GM23338 (cell line): ENCODE measurements at regions not wholly inside any gene's neighbourhood (a gene's known extent, or its start where the extent isn't known, plus 50 kb on each side); places are given as distances from the start of the nearest gene placed in this dataset.

Experiments
- ATAC-seq: fragments of 200-7000 bp; cut with Tn5 transposase; 3 replicates; pipeline ENCODE4 v1.9.1; 2020
- DNase-seq: peaks from one replicate; pipeline ENCODE4 v3.0.0-alpha.2; 2015; ENCODE audit warnings: low spot score
- H2AFZ ChIP-seq: fragments of 200-600 bp; sonication (generic); 2 replicates; pipeline ENCODE4 v1.8.0; 2016; ENCODE audit warnings: antibody characterized with exemption, mild to moderate bottlenecking, moderate library complexity
- H3F3A ChIP-seq: fragments of 200-600 bp; sonication (generic); replicated peaks from 2 replicates; pipeline ENCODE4 v1.8.0; 2017; ENCODE audit warnings: antibody characterized with exemption, mixed run types, low read depth
- H3K27ac ChIP-seq: fragments of 200-600 bp; sonication (generic); 2 replicates; pipeline ENCODE4 v1.6.1; 2016; ENCODE audit warnings: low read depth
- H3K27me3 ChIP-seq: fragments of 200-600 bp; sonication (generic); 2 replicates; pipeline ENCODE4 v1.8.0; 2016; ENCODE audit warnings: mild to moderate bottlenecking, mixed run types, moderate library complexity; ENCODE audit not compliant: insufficient read depth
- H3K36me3 ChIP-seq: fragments of 200-600 bp; sonication (generic); 2 replicates; pipeline ENCODE4 v1.8.0; 2016; ENCODE audit warnings: mild to moderate bottlenecking; ENCODE audit not compliant: insufficient read depth
- H3K4me1 ChIP-seq: fragments of 200-600 bp; sonication (generic); 2 replicates; pipeline ENCODE4 v1.8.0; 2016; ENCODE audit warnings: mild to moderate bottlenecking, moderate library complexity; ENCODE audit not compliant: insufficient read depth
- H3K4me2 ChIP-seq: fragments of 200-600 bp; sonication (generic); 2 replicates; pipeline ENCODE4 v1.7.1; 2017; ENCODE audit warnings: mixed run types
- H3K4me3 ChIP-seq: fragments of 200-600 bp; sonication (generic); 2 replicates; pipeline ENCODE4 v1.6.1; 2016; ENCODE audit warnings: mixed run types
- H3K79me2 ChIP-seq: fragments of 200-600 bp; sonication (generic); replicated peaks from 2 replicates; pipeline ENCODE4 v1.8.0; 2017; ENCODE audit warnings: mild to moderate bottlenecking; ENCODE audit not compliant: insufficient read depth
- H3K9me2 ChIP-seq: fragments of 200-600 bp; sonication (generic); 2 replicates; pipeline ENCODE4 v1.8.0; 2017; ENCODE audit not compliant: insufficient read depth
- H4K20me1 ChIP-seq: fragments of 200-600 bp; sonication (generic); replicated peaks from 2 replicates; pipeline ENCODE4 v1.8.0; 2017; ENCODE audit warnings: mild to moderate bottlenecking; ENCODE audit not compliant: insufficient read depth
- H3K27ac Mint-ChIP-seq: 2 replicates; pipeline ENCODE4 v1.8.0; 2020; ENCODE audit warnings: inconsistent platforms, mild to moderate bottlenecking, moderate library complexity, mixed read lengths
- H3K27me3 Mint-ChIP-seq: 3 replicates; pipeline ENCODE4 v1.8.0; 2022; ENCODE audit warnings: low read depth, mild to moderate bottlenecking, moderate library complexity, mixed read lengths, inconsistent platforms; ENCODE audit not compliant: insufficient read depth, poor library complexity
- H3K36me3 Mint-ChIP-seq: 3 replicates; pipeline ENCODE4 v1.8.0; 2021; ENCODE audit warnings: low read depth, mild to moderate bottlenecking, inconsistent platforms, moderate library complexity, mixed read lengths
- H3K4me1 Mint-ChIP-seq: 3 replicates; pipeline ENCODE4 v1.8.0; 2020; ENCODE audit warnings: mild to moderate bottlenecking, inconsistent platforms, mixed read lengths
- H3K4me3 Mint-ChIP-seq: 3 replicates; pipeline ENCODE4 v1.8.0; 2021; ENCODE audit warnings: moderate library complexity, mild to moderate bottlenecking, inconsistent platforms, mixed read lengths
- H3K9me3 Mint-ChIP-seq: 3 replicates; pipeline ENCODE4 v1.8.0; 2020; ENCODE audit warnings: moderate library complexity, mild to moderate bottlenecking, inconsistent platforms, mixed read lengths
- CREB1 ChIP-seq: fragments of 250-450 bp; sonication (Bioruptor Pico); IDR thresholded peaks from 2 replicates; pipeline ENCODE4 v1.5.0; 2020; ENCODE audit warnings: low read depth, mild to moderate bottlenecking, moderate library complexity
- ETS1 ChIP-seq: IDR thresholded peaks from 2 replicates; pipeline ENCODE4 v1.6.1; 2016; ENCODE audit warnings: antibody characterized with exemption
- EZH2 ChIP-seq: fragments of 200-600 bp; sonication (generic); IDR thresholded peaks from one replicate; pipeline ENCODE4 v1.8.0; 2017; ENCODE audit warnings: antibody characterized with exemption, mild to moderate bottlenecking, low read depth; ENCODE audit not compliant: unreplicated experiment
- EZH2phosphoT487 ChIP-seq: fragments of 200-600 bp; sonication (generic); IDR thresholded peaks from one replicate; pipeline ENCODE4 v1.8.1; 2018; ENCODE audit warnings: antibody characterized with exemption; ENCODE audit not compliant: unreplicated experiment
- JUNB ChIP-seq: IDR thresholded peaks from one replicate; pipeline ENCODE4 v1.6.1; 2016; ENCODE audit warnings: antibody characterized with exemption; ENCODE audit not compliant: unreplicated experiment
- NANOG ChIP-seq: IDR thresholded peaks from 2 replicates; pipeline ENCODE4 v1.6.1; 2016; ENCODE audit warnings: antibody characterized with exemption, borderline replicate concordance
- POLR2AphosphoS5 ChIP-seq: IDR thresholded peaks from 2 replicates; pipeline ENCODE4 v1.6.1; 2016; ENCODE audit warnings: antibody characterized with exemption, low read depth
- REST ChIP-seq: IDR thresholded peaks from one replicate; pipeline ENCODE4 v1.6.1; 2018; ENCODE audit warnings: antibody characterized with exemption; ENCODE audit not compliant: unreplicated experiment
- STAT1 ChIP-seq: IDR thresholded peaks from one replicate; pipeline ENCODE4 v1.6.1; 2016; ENCODE audit warnings: antibody characterized with exemption; ENCODE audit not compliant: unreplicated experiment
- ZNF114 ChIP-seq: fragments of 250-450 bp; sonication (Bioruptor Pico); IDR thresholded peaks from 2 replicates; pipeline ENCODE4 v1.5.0; 2020; ENCODE audit warnings: mild to moderate bottlenecking, moderate library complexity
- ZNF331 ChIP-seq: fragments of 250-450 bp; sonication (Bioruptor Pico); IDR thresholded peaks from 2 replicates; pipeline ENCODE4 v1.5.0; 2020; ENCODE audit warnings: low read depth, mild to moderate bottlenecking, moderate library complexity

DNA sequence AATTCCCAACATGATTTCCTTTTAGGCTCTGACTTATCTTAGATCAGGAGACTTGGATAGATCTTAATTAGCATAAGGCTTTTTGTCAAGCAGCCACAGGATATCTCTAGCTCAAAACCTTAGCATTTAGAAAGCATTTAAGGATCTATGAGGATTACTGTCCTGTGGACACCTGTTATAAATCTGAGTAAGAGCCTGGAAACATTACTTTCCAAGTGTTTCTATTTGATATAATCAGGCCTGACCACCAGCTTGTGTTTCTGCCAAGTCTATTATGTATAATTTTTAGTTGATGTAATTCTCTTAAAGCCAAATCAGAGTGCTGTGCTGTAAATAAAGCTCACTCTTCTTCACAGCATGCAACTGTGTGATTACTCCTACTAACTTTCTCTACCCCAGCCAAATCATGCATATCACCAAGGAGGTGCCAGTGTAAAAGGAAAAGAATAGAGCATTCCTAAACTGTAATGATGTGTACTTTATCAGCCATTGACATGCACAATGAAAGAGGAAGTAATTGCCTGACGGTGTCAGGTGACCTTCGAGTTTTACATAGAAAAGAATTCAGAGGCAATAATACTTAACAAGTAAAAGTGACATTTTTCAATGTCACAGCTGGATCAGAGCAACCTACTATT is 309.9 kb upstream of the PRMT6 start:
- H3K4me2 ChIP-seq, result peak overlapping the region; percentile 34
- DNase-seq (peak; percentile 43), ATAC-seq (peak; percentile 72)
- no peaks in the 10 kb centered on the region for H3K79me2 ChIP-seq
- Mint-ChIP-seq H3K4me1 (peaks cover 55% of the 10 kb centered on the region), H3K36me3 (no peaks in the 10 kb centered on the region), H3K9me3 (no peaks in the 10 kb centered on the region), H3K27me3 (no peaks in the 10 kb centered on the region), H3K27ac (peak overlapping the region; percentile 83), H3K4me3 (peak overlapping the region; percentile 27; the same call in 1 of the 3 replicates)
- H2AFZ ChIP-seq, result no peak overlapping the region
- no peaks in the 10 kb centered on the region for H4K20me1 ChIP-seq
- H3K4me1 ChIP-seq, result peaks cover 33% of the 10 kb centered on the region
- peak overlapping the region; percentile 10; the same call in 1 of the 2 replicates for H3K4me3 ChIP-seq
- H3K27ac ChIP-seq, result peak overlapping the region; percentile 87
- H3F3A ChIP-seq, result no peaks in the 10 kb centered on the region
- no peaks in the 10 kb centered on the region for H3K36me3 ChIP-seq
- TF ChIP-seq REST (no peak), NANOG (peak; percentile 76), ZNF331 (no peak), STAT1 (no peak), JUNB (no peak)
- H3K9me2 ChIP-seq, result no peaks in the 10 kb centered on the region
- no peaks in the 10 kb centered on the region for H3K27me3 ChIP-seq

DNA sequence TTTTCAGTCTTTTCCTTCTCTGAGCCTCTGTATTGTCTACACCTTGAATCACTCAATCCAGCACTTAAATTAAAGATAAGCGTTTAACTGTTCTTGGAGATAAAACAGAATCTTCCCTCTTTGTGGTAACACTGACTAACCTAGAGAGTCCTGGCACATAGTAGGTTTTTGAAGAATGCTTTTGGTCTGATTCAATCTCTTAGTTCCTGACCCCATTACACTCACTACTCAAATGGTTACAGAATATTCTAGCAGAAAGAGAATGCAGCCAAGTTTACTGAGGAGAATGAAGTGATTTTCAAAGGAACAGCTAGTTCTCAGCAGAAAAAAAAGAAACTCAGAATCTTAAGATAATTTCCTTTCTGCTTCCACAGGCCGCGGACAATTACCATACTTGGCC is 309.2 kb upstream of the PRMT6 start:
- H3K4me1 ChIP-seq, result peaks cover 33% of the 10 kb centered on the region
- peak overlapping the region; percentile 87 for H3K27ac ChIP-seq
- Mint-ChIP-seq H3K4me3 (no peak overlapping the region), H3K36me3 (no peaks in the 10 kb centered on the region), H3K9me3 (no peaks in the 10 kb centered on the region), H3K27me3 (no peaks in the 10 kb centered on the region), H3K27ac (peak overlapping the region; percentile 83), H3K4me1 (peaks cover 56% of the 10 kb centered on the region)
- no peaks in the 10 kb centered on the region for H3K36me3 ChIP-seq
- no peaks in the 10 kb centered on the region for H3K79me2 ChIP-seq
- peak; percentile 10 for DNase-seq
- H3F3A ChIP-seq, result no peaks in the 10 kb centered on the region
- H4K20me1 ChIP-seq, result no peaks in the 10 kb centered on the region
- H3K27me3 ChIP-seq, result no peaks in the 10 kb centered on the region
- peak overlapping the region; percentile 34 for H3K4me2 ChIP-seq
- H3K4me3 ChIP-seq, result 0 out of 2 replicates have a peak overlapping the region, but pooled peaks have one; percentile 5
- H2AFZ ChIP-seq, result 0 out of 2 replicates have a peak overlapping the region, but pooled peaks have one; percentile 6
- ATAC-seq, result peak; percentile 51
- no peaks in the 10 kb centered on the region for H3K9me2 ChIP-seq
- TF ChIP-seq POLR2AphosphoS5, result no peak
- TF ChIP-seq EZH2phosphoT487, result no peak
- TF ChIP-seq STAT1, result no peak
- TF ChIP-seq EZH2, result no peak
- TF ChIP-seq JUNB, result no peak
- TF ChIP-seq ZNF114, result no peak
- no peak for TF ChIP-seq ETS1
- no peak for TF ChIP-seq ZNF331
- no peak for TF ChIP-seq REST
- TF ChIP-seq NANOG, result no peak
- no peak for TF ChIP-seq CREB1 (CRISPR knock-in tag)
